CD14-positive monocyte (primary cell): ENCODE measurements at regions not wholly inside any gene's neighbourhood (a gene's known extent, or its start where the extent isn't known, plus 50 kb on each side); places are given as distances from the start of the nearest gene placed in this dataset.

Experiments used
- DNase-seq, 3 donors: peaks; one replicate each; pipeline ENCODE4 v3.0.0-alpha.2; 2011 to 2022
- H2AFZ ChIP-seq: 2 replicates; pipeline ENCODE4 v1.6.0; 2012; ENCODE audit warnings: mild to moderate bottlenecking, low read depth, low read length, inconsistent platforms; ENCODE audit not compliant: insufficient read depth, poor library complexity, severe bottlenecking
- H3K27ac ChIP-seq, 2 donors: 1 replicate in 1 of 2; 2 replicates in 1 of 2; pipeline ENCODE4 v1.5.1; 2012 to 2013; ENCODE audit warnings: low read length in 2 of 2, control low read depth in 1 of 2, inconsistent platforms in 1 of 2, low read depth in 1 of 2, mild to moderate bottlenecking in 1 of 2
- H3K27me3 ChIP-seq, 2 donors: one replicate each; pipeline versions ENCODE4 v1.6.0 to v1.6.1; 2011 to 2013; ENCODE audit warnings: low read length in 2 of 2; ENCODE audit not compliant: control insufficient read depth in 2 of 2, insufficient read depth in 2 of 2
- H3K36me3 ChIP-seq, 2 donors: replicated peaks in 1 of 2; 1 replicate in 1 of 2; 2 replicates in 1 of 2; pipeline versions ENCODE4 v1.5.1 to v1.6.1; 2012 to 2013; ENCODE audit warnings: low read length in 2 of 2, control low read depth in 1 of 2, inconsistent platforms in 1 of 2, mild to moderate bottlenecking in 1 of 2; ENCODE audit not compliant: insufficient read depth in 2 of 2, control insufficient read depth in 1 of 2
- H3K4me1 ChIP-seq, 2 donors: 1 replicate in 1 of 2; 2 replicates in 1 of 2; pipeline versions ENCODE4 v1.5.1 to v1.6.1; 2012 to 2013; ENCODE audit warnings: low read length in 2 of 2, control low read depth in 1 of 2, inconsistent platforms in 1 of 2, mild to moderate bottlenecking in 1 of 2, moderate library complexity in 1 of 2; ENCODE audit not compliant: insufficient read depth in 2 of 2, control insufficient read depth in 1 of 2
- H3K4me2 ChIP-seq: replicated peaks from 2 replicates; pipeline ENCODE3; 2012; ENCODE audit warnings: low read length, moderate library complexity, mild to moderate bottlenecking; ENCODE audit not compliant: poor library complexity, severe bottlenecking; ENCODE audit errors: extremely low read depth
- H3K4me3 ChIP-seq, 3 experiments: fragments of 200-600 bp in 1 of 3; sonication (generic) in 1 of 3; replicated peaks in 1 of 3; 1 replicate in 2 of 3; 2 replicates in 1 of 3; pipeline ENCODE4 v1.5.1; 2011 to 2013; ENCODE audit warnings: low read length in 3 of 3, mild to moderate bottlenecking in 3 of 3, control low read depth in 2 of 3, low read depth in 2 of 3, inconsistent platforms in 1 of 3, moderate library complexity in 1 of 3
- H3K79me2 ChIP-seq: 2 replicates; pipeline ENCODE4 v1.6.0; 2012; ENCODE audit warnings: mild to moderate bottlenecking, control low read depth, inconsistent platforms, low read length, moderate library complexity; ENCODE audit not compliant: insufficient read depth
- H3K9ac ChIP-seq: 2 replicates; pipeline ENCODE4 v1.6.0; 2017; ENCODE audit warnings: low read length, mild to moderate bottlenecking; ENCODE audit not compliant: insufficient read depth, poor library complexity, severe bottlenecking
- H3K9me3 ChIP-seq, 2 donors: replicated peaks in 1 of 2; 1 replicate in 1 of 2; 2 replicates in 1 of 2; pipeline versions ENCODE4 v1.5.1 to v1.6.1; 2012 to 2013; ENCODE audit warnings: low read length in 2 of 2, control low read depth in 1 of 2; ENCODE audit not compliant: control insufficient read depth in 1 of 2, insufficient read depth in 1 of 2
- H4K20me1 ChIP-seq: 2 replicates; pipeline ENCODE4 v1.6.0; 2012; ENCODE audit warnings: mild to moderate bottlenecking, low read length, control low read depth, moderate library complexity; ENCODE audit not compliant: insufficient read depth
- H3K27ac Mint-ChIP-seq, 7 donors: one replicate each; pipeline ENCODE4 v1.8.0; 2020; ENCODE audit warnings: mild to moderate bottlenecking in 7 of 7, mixed read lengths in 7 of 7, moderate library complexity in 6 of 7, inconsistent platforms in 2 of 7
- H3K27me3 Mint-ChIP-seq, 3 donors: one replicate each; pipeline ENCODE4 v1.8.0; 2021 to 2022; ENCODE audit warnings: low read depth in 3 of 3, mild to moderate bottlenecking in 3 of 3, mixed read lengths in 3 of 3, moderate library complexity in 3 of 3, inconsistent platforms in 1 of 3
- H3K36me3 Mint-ChIP-seq, 2 donors: one replicate each; pipeline ENCODE4 v1.8.0; 2020; ENCODE audit warnings: mixed read lengths in 2 of 2, inconsistent platforms in 1 of 2, mild to moderate bottlenecking in 1 of 2
- H3K4me1 Mint-ChIP-seq: one replicate; pipeline ENCODE4 v1.8.0; 2020; ENCODE audit warnings: mild to moderate bottlenecking, mixed read lengths
- H3K4me3 Mint-ChIP-seq, 2 donors: one replicate each; pipeline ENCODE4 v1.8.0; 2020; ENCODE audit warnings: mild to moderate bottlenecking in 2 of 2, mixed read lengths in 2 of 2, moderate library complexity in 1 of 2
- H3K9me3 Mint-ChIP-seq, 7 donors: one replicate each; pipeline ENCODE4 v1.8.0; 2020 to 2022; ENCODE audit warnings: mixed read lengths in 7 of 7, mild to moderate bottlenecking in 6 of 7, moderate library complexity in 6 of 7, inconsistent platforms in 2 of 7
- CTCF ChIP-seq: fragments of 200-600 bp; IDR thresholded peaks from one replicate; pipeline ENCODE4 v1.8.0; 2022; ENCODE audit warnings: antibody characterized with exemption, mild to moderate bottlenecking
- whole genome bisulfite sequencing: methylation state at CpG from one replicate; pipeline ENCODE4 v1.1.5; 2013; ENCODE audit warnings: missing lambda C conversion rate; ENCODE audit not compliant: insufficient coverage; 5-methylcytosine and 5-hydroxymethylcytosine counted together
- intact Hi-C, 2 donors: fragments of 100-400 bp; cut with micrococcal nuclease; formaldehyde crosslinking; loops; one replicate each; pipeline versions ENCODE4 v1.15.0 to v1.15.1; 2023

GRCh38 chr15:61657461-61657860 is 402.8 kb downstream of the VPS13C start:
- no peak overlapping the region for H3K27ac ChIP-seq
- no peak for TF ChIP-seq CTCF
- H3K27ac Mint-ChIP-seq, result no peak overlapping the region
- no peaks in the 10 kb centered on the region for H3K36me3 ChIP-seq
- no peaks in the 10 kb centered on the region for H3K27me3 ChIP-seq
- H3K79me2 ChIP-seq, result no peaks in the 10 kb centered on the region
- H2AFZ ChIP-seq, result no peak overlapping the region
- peaks cover 1 to 4% (median 2%) of the 10 kb centered on the region in 3 donors for H3K27me3 Mint-ChIP-seq
- no peak overlapping the region for H3K9ac ChIP-seq
- no peaks in the 10 kb centered on the region for H3K9me3 ChIP-seq
- H3K4me1 Mint-ChIP-seq, result no peaks in the 10 kb centered on the region
- 100% methylated on average over 1 of the region's 4 CpGs for WGBS
- no peak for DNase-seq
- H3K36me3 Mint-ChIP-seq, result no peaks in the 10 kb centered on the region
- H4K20me1 ChIP-seq, result no peaks in the 10 kb centered on the region
- no peak overlapping the region for H3K4me3 ChIP-seq
- peaks cover 0 to 5% (median 4%) of the 10 kb centered on the region in 7 donors for H3K9me3 Mint-ChIP-seq
- intact Hi-C loops, result no loop called here
- H3K4me1 ChIP-seq, result no peaks in the 10 kb centered on the region
- no peak overlapping the region for H3K4me2 ChIP-seq
- no peak overlapping the region for H3K4me3 Mint-ChIP-seq

GRCh38 chr15:61656391-61656790 is 403.9 kb downstream of the VPS13C start:
- H3K9me3 Mint-ChIP-seq, result peaks cover 0 to 5% (median 4%) of the 10 kb centered on the region in 7 donors
- no peak overlapping the region for H3K4me3 ChIP-seq
- no peaks in the 10 kb centered on the region for H3K79me2 ChIP-seq
- no peaks in the 10 kb centered on the region for H3K36me3 Mint-ChIP-seq
- no peak for DNase-seq
- H3K4me1 ChIP-seq, result no peaks in the 10 kb centered on the region
- WGBS, result 94% methylated on average over 7 of the region's 11 CpGs
- intact Hi-C loops, result no loop called here
- peaks cover 1 to 4% (median 2%) of the 10 kb centered on the region in 3 donors for H3K27me3 Mint-ChIP-seq
- no peaks in the 10 kb centered on the region for H3K9me3 ChIP-seq
- H3K9ac ChIP-seq, result no peak overlapping the region
- no peak for TF ChIP-seq CTCF
- H3K36me3 ChIP-seq, result no peaks in the 10 kb centered on the region
- H2AFZ ChIP-seq, result no peak overlapping the region
- H3K27ac ChIP-seq, result no peak overlapping the region
- no peak overlapping the region for H3K27ac Mint-ChIP-seq
- no peaks in the 10 kb centered on the region for H3K4me1 Mint-ChIP-seq
- H3K4me3 Mint-ChIP-seq, result no peak overlapping the region
- no peaks in the 10 kb centered on the region for H3K27me3 ChIP-seq
- H3K4me2 ChIP-seq, result no peak overlapping the region
- no peaks in the 10 kb centered on the region for H4K20me1 ChIP-seq
